ENCODE measurements at regions not wholly inside any gene's neighbourhood (a gene's known extent, or its start where the extent isn't known, plus 50 kb on each side); places are given as distances from the start of the nearest gene placed in this dataset.

GRCh38 chr11:92827132-92827531 is 142.3 kb upstream of the MTNR1B start:
- no peaks in the 10 kb centered on the region for H3K36me3 Mint-ChIP-seq (ENCODE audit: low read depth)
- H3K27me3 Mint-ChIP-seq = no peaks in the 10 kb centered on the region
- no peaks in the 10 kb centered on the region for H3K9me3 Mint-ChIP-seq
- H3K4me3 Mint-ChIP-seq = no peak overlapping the region
- no peak for ATAC-seq
- no peak overlapping the region for H3K27ac Mint-ChIP-seq
- no peak for DNase-seq
- H3K4me1 Mint-ChIP-seq = no peaks in the 10 kb centered on the region

GRCh38 chr11:92828556-92828955 is 140.9 kb upstream of the MTNR1B start:
- Mint-ChIP-seq H3K9me3 (no peaks in the 10 kb centered on the region), H3K36me3 (ENCODE audit: low read depth) (no peaks in the 10 kb centered on the region), H3K27ac (no peak overlapping the region), H3K27me3 (no peaks in the 10 kb centered on the region), H3K4me1 (no peaks in the 10 kb centered on the region), H3K4me3 (no peak overlapping the region)
- DNase-seq (no peak), ATAC-seq (no peak)

DNA sequence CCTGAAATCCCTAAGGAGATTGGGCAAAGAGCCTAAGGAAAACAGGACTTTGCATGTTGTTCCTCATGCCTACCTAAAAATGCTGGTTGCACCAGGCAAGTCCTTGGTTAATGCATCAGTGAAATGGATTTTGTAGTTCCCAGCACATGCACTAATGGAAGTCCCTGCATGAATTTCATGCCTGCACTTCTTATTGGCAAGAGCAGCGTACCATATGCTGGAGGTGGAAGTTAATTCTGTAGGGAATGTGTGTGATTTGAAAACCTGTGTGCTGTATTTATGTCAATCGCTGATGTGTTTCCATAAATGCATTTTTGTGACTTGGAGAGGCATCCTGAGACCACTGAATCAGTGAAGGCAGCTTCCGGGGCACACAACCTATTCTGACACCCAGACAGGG is 140.3 kb upstream of the MTNR1B start:
- DNase-seq (no peak), ATAC-seq (no peak)
- Mint-ChIP-seq H3K36me3 (ENCODE audit: low read depth) (no peaks in the 10 kb centered on the region), H3K4me1 (no peaks in the 10 kb centered on the region), H3K9me3 (no peaks in the 10 kb centered on the region), H3K27me3 (no peaks in the 10 kb centered on the region), H3K4me3 (no peak overlapping the region), H3K27ac (no peak overlapping the region)

DNA sequence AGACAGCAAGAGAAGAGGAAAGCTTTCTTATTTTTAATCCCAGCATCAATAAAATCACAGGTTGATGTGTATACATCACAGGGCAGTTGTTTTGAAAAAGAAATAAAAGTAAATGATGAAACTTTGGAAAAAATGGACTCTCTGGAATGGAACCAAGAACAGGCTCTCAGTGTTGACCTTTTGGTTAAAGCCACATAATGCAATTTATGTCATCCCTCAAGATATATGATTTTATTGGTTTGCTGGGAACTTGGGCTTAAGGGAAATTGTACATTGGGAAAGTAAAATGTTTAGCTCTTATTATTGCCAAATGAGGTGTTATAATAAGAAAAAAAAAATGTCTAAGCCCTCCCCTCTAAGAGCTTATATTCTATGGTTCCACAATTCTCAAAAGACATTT is 139.8 kb upstream of the MTNR1B start:
- Mint-ChIP-seq H3K27ac (no peak overlapping the region), H3K9me3 (no peaks in the 10 kb centered on the region), H3K4me1 (no peaks in the 10 kb centered on the region), H3K4me3 (no peak overlapping the region), H3K27me3 (no peaks in the 10 kb centered on the region), H3K36me3 (ENCODE audit: low read depth) (no peaks in the 10 kb centered on the region)
- no peak for ATAC-seq
- DNase-seq = no peak

- H3K27ac Mint-ChIP-seq = no peak overlapping the region
- DNase-seq = no peak
- no peaks in the 10 kb centered on the region for H3K27me3 Mint-ChIP-seq
- no peak for ATAC-seq
- no peak overlapping the region for H3K4me3 Mint-ChIP-seq
- H3K36me3 Mint-ChIP-seq (ENCODE audit: low read depth) = no peaks in the 10 kb centered on the region
- H3K9me3 Mint-ChIP-seq = no peaks in the 10 kb centered on the region
- H3K4me1 Mint-ChIP-seq = no peaks in the 10 kb centered on the region
Measured at GRCh38 chr11:92830377-92831155, 138.9 kb upstream of the MTNR1B start.

GRCh38 chr11:92834296-92835020 is 135.0 kb upstream of the MTNR1B start:
- no peak for DNase-seq
- no peaks in the 10 kb centered on the region for H3K27me3 Mint-ChIP-seq
- H3K4me3 Mint-ChIP-seq = no peak overlapping the region

GRCh38 chr11:92837595-92837994 is 131.9 kb upstream of the MTNR1B start:
- no peaks in the 10 kb centered on the region for H3K27me3 Mint-ChIP-seq
- ATAC-seq = no peak

More at GRCh38 chr11:92834296-92835020, 135.0 kb upstream of the MTNR1B start:
- ATAC-seq = no peak
- H3K27ac Mint-ChIP-seq = no peak overlapping the region
- H3K4me1 Mint-ChIP-seq = no peaks in the 10 kb centered on the region
- H3K36me3 Mint-ChIP-seq (ENCODE audit: low read depth) = no peaks in the 10 kb centered on the region
- H3K9me3 Mint-ChIP-seq = no peaks in the 10 kb centered on the region

GRCh38 chr11:92838759-92839310 is 130.6 kb upstream of the MTNR1B start:
- H3K4me3 Mint-ChIP-seq = no peak overlapping the region
- H3K9me3 Mint-ChIP-seq = no peaks in the 10 kb centered on the region
- no peaks in the 10 kb centered on the region for H3K27me3 Mint-ChIP-seq
- no peak overlapping the region for H3K27ac Mint-ChIP-seq
- no peak for ATAC-seq
- H3K4me1 Mint-ChIP-seq = no peaks in the 10 kb centered on the region
- DNase-seq = no peak
- H3K36me3 Mint-ChIP-seq (ENCODE audit: low read depth) = no peaks in the 10 kb centered on the region

More at GRCh38 chr11:92837595-92837994, 131.9 kb upstream of the MTNR1B start:
- Mint-ChIP-seq H3K9me3 (no peaks in the 10 kb centered on the region), H3K27ac (no peak overlapping the region), H3K36me3 (ENCODE audit: low read depth) (no peaks in the 10 kb centered on the region), H3K4me1 (no peaks in the 10 kb centered on the region), H3K4me3 (no peak overlapping the region)
- no peak for DNase-seq

GRCh38 chr11:92839450-92839849 is 130.0 kb upstream of the MTNR1B start:
- H3K4me3 Mint-ChIP-seq = no peak overlapping the region
- ATAC-seq (no peak), DNase-seq (no peak)
- H3K4me1 Mint-ChIP-seq = no peaks in the 10 kb centered on the region
- no peaks in the 10 kb centered on the region for H3K27me3 Mint-ChIP-seq
- H3K9me3 Mint-ChIP-seq = no peaks in the 10 kb centered on the region
- no peak overlapping the region for H3K27ac Mint-ChIP-seq
- H3K36me3 Mint-ChIP-seq (ENCODE audit: low read depth) = no peaks in the 10 kb centered on the region

- ATAC-seq = no peak
- H3K27ac Mint-ChIP-seq = no peak overlapping the region
- H3K9me3 Mint-ChIP-seq = no peaks in the 10 kb centered on the region
- no peaks in the 10 kb centered on the region for H3K4me1 Mint-ChIP-seq
- H3K36me3 Mint-ChIP-seq (ENCODE audit: low read depth) = no peaks in the 10 kb centered on the region
- no peaks in the 10 kb centered on the region for H3K27me3 Mint-ChIP-seq
- H3K4me3 Mint-ChIP-seq = no peak overlapping the region
- DNase-seq = no peak
Measured at GRCh38 chr11:92841719-92842118, 127.7 kb upstream of the MTNR1B start.

- ATAC-seq (no peak), DNase-seq (no peak)
- Mint-ChIP-seq H3K9me3 (no peaks in the 10 kb centered on the region), H3K4me3 (no peak overlapping the region), H3K36me3 (ENCODE audit: low read depth) (no peaks in the 10 kb centered on the region), H3K27me3 (no peaks in the 10 kb centered on the region), H3K27ac (no peak overlapping the region), H3K4me1 (no peaks in the 10 kb centered on the region)
Measured at GRCh38 chr11:92843455-92843854, 126.0 kb upstream of the MTNR1B start.

- H3K27ac Mint-ChIP-seq = no peak overlapping the region
Measured at GRCh38 chr11:92844197-92844596, 125.3 kb upstream of the MTNR1B start.

GRCh38 chr11:92845390-92845789 is 124.1 kb upstream of the MTNR1B start:
- no peaks in the 10 kb centered on the region for H3K9me3 Mint-ChIP-seq
- H3K4me3 Mint-ChIP-seq = no peak overlapping the region
- no peaks in the 10 kb centered on the region for H3K27me3 Mint-ChIP-seq
- no peak overlapping the region for H3K27ac Mint-ChIP-seq
- no peaks in the 10 kb centered on the region for H3K4me1 Mint-ChIP-seq
- ATAC-seq (no peak), DNase-seq (no peak)
- H3K36me3 Mint-ChIP-seq (ENCODE audit: low read depth) = no peaks in the 10 kb centered on the region

More at GRCh38 chr11:92844197-92844596, 125.3 kb upstream of the MTNR1B start:
- Mint-ChIP-seq H3K4me1 (no peaks in the 10 kb centered on the region), H3K27me3 (no peaks in the 10 kb centered on the region), H3K36me3 (ENCODE audit: low read depth) (no peaks in the 10 kb centered on the region), H3K4me3 (no peak overlapping the region), H3K9me3 (no peaks in the 10 kb centered on the region)
- ATAC-seq (no peak), DNase-seq (no peak)

DNA sequence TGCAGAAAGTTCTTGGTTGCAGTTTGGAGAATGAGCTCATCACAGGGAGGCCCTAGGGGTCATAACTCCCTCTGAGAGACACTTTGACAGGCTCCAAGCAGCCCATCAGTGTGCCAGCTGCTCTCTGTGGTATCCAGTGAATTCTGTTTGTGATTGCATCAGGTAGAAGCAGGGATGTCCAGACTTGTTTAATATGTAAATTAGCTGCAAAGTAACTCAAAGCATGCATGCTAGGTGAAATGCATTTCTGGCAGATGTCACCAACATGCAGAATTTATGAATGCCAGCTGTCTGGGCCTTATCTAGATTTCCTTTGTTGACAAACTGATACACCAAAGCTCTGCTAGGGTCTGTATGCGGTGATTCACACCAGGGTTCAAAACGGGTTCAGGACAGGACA is 123.6 kb upstream of the MTNR1B start:
- H3K27ac Mint-ChIP-seq = no peak overlapping the region
- DNase-seq (no peak), ATAC-seq (no peak)
- no peaks in the 10 kb centered on the region for H3K36me3 Mint-ChIP-seq (ENCODE audit: low read depth)
- no peaks in the 10 kb centered on the region for H3K9me3 Mint-ChIP-seq
- H3K4me3 Mint-ChIP-seq = no peak overlapping the region
- no peaks in the 10 kb centered on the region for H3K4me1 Mint-ChIP-seq
- H3K27me3 Mint-ChIP-seq = no peaks in the 10 kb centered on the region

- Mint-ChIP-seq H3K27me3 (no peaks in the 10 kb centered on the region), H3K27ac (no peak overlapping the region), H3K4me3 (no peak overlapping the region), H3K36me3 (ENCODE audit: low read depth) (no peaks in the 10 kb centered on the region), H3K9me3 (no peaks in the 10 kb centered on the region), H3K4me1 (no peaks in the 10 kb centered on the region)
- ATAC-seq = no peak
- no peak for DNase-seq
Measured at GRCh38 chr11:92846491-92847125, 122.8 kb upstream of the MTNR1B start.
